ENCODE measurements at regions not wholly inside any gene's neighbourhood (a gene's known extent, or its start where the extent isn't known, plus 50 kb on each side); places are given as distances from the start of the nearest gene placed in this dataset.

GRCh38 chr5:5983261-5983980, 394.9 kb downstream of the MED10 start:
- TF ChIP-seq CTCF (IDR thresholded peaks at IDR 0.05) = no peak
- no peak for TF ChIP-seq POLR2A (IDR thresholded peaks at IDR 0.05)

All from breast epithelium (tissue), 3 donors.